Activated T-cell treated with anti-CD3 and anti-CD28 coated beads, Interleukin-2, amount 50 U/mL, for 72 hours (primary cell): ENCODE measurements at regions not wholly inside any gene's neighbourhood (a gene's known extent, or its start where the extent isn't known, plus 50 kb on each side); places are given as distances from the start of the nearest gene placed in this dataset.
"Not testable (repeated sequence)": the region's sequence is repeated elsewhere in the genome, so short reads cannot be mapped to it uniquely, and the experiment has no call there.

ENCODE experiments used
- ATAC-seq, 2 donors: fragments of 150-1000 bp; cut with Tn5 transposase; replicated peaks in 1 of 2; 2 replicates each; pipeline ENCODE4 v1.10.0; 2021; ENCODE audit warnings: moderate library complexity in 2 of 2, mild to moderate bottlenecking in 1 of 2
- DNase-seq, 2 donors: peaks; one replicate each; pipeline ENCODE4 v3.0.0; 2021 to 2022; ENCODE audit warnings: mixed read lengths in 1 of 2
- H3K27ac Mint-ChIP-seq: one replicate; pipeline ENCODE4 v1.8.0; 2022; ENCODE audit warnings: mild to moderate bottlenecking, moderate library complexity, mixed read lengths
- H3K27me3 Mint-ChIP-seq: one replicate; pipeline ENCODE4 v1.8.0; 2022; ENCODE audit warnings: low read depth, mixed read lengths
- H3K36me3 Mint-ChIP-seq, 2 donors: one replicate each; pipeline ENCODE4 v1.8.0; 2022; ENCODE audit warnings: mixed read lengths in 2 of 2, mild to moderate bottlenecking in 1 of 2; ENCODE audit not compliant: insufficient read depth in 2 of 2
- H3K4me1 Mint-ChIP-seq: one replicate; pipeline ENCODE4 v1.8.0; 2022; ENCODE audit warnings: low read depth, mixed read lengths
- H3K4me3 Mint-ChIP-seq, 2 donors: one replicate each; pipeline ENCODE4 v1.8.0; 2022; ENCODE audit warnings: mild to moderate bottlenecking in 2 of 2, mixed read lengths in 2 of 2, moderate library complexity in 2 of 2
- H3K9me3 Mint-ChIP-seq, 2 donors: one replicate each; pipeline ENCODE4 v1.8.0; 2022; ENCODE audit warnings: mixed read lengths in 2 of 2

DNA sequence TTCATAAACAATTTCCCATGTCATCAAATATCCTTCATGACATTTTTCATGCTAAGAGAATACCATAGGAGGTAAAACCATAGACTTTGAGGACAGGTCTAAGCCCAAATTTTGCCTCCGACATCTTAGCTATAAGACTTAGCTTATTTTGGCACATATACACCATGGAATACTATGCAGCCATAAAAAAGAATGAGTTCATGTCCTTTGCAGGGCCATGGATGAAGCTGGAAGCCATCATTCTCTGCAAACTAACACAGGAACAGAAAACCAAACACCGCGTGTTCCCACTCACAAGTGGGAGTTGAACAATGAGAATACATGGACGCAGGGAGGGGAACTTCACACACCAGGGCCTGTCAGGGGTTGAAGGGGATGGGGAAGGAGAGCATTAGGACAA, 220.0 kb upstream of the CAND1 start:
- H3K4me1 Mint-ChIP-seq, H3K4me3 Mint-ChIP-seq, H3K27ac Mint-ChIP-seq, H3K36me3 Mint-ChIP-seq, H3K9me3 Mint-ChIP-seq, H3K27me3 Mint-ChIP-seq, DNase-seq, ATAC-seq: not testable (repeated sequence)

GRCh38 chr12:67052981-67053380, 216.2 kb upstream of the CAND1 start:
- Mint-ChIP-seq H3K27me3 (no peaks in the 10 kb centered on the region), H3K9me3 (no peaks in the 10 kb centered on the region), H3K36me3 (no peaks in the 10 kb centered on the region), H3K27ac (no peak overlapping the region), H3K4me3 (no peak overlapping the region), H3K4me1 (no peaks in the 10 kb centered on the region)
- ATAC-seq: no peak
- no peak for DNase-seq

- no peaks in the 10 kb centered on the region for H3K27me3 Mint-ChIP-seq
- H3K9me3 Mint-ChIP-seq: no peaks in the 10 kb centered on the region
- H3K27ac Mint-ChIP-seq: no peak overlapping the region
- H3K4me1 Mint-ChIP-seq: no peaks in the 10 kb centered on the region
- no peak for ATAC-seq
- H3K4me3 Mint-ChIP-seq: no peak overlapping the region
- no peaks in the 10 kb centered on the region for H3K36me3 Mint-ChIP-seq
- DNase-seq: no peak
These were observed 212.8 kb upstream of the CAND1 start for GRCh38 chr12:67056329-67056728.

- no peaks in the 10 kb centered on the region for H3K9me3 Mint-ChIP-seq
- no peak for ATAC-seq
- no peak for DNase-seq
- H3K4me1 Mint-ChIP-seq: no peaks in the 10 kb centered on the region
- no peak overlapping the region for H3K4me3 Mint-ChIP-seq
- H3K27me3 Mint-ChIP-seq: peaks cover 5% of the 10 kb centered on the region
- H3K36me3 Mint-ChIP-seq: no peaks in the 10 kb centered on the region
- H3K27ac Mint-ChIP-seq: no peak overlapping the region
These were observed 212.1 kb upstream of the CAND1 start for GRCh38 chr12:67057072-67057471.

GRCh38 chr12:67062193-67062592, 207.0 kb upstream of the CAND1 start:
- Mint-ChIP-seq H3K9me3 (no peaks in the 10 kb centered on the region), H3K4me3 (no peak overlapping the region), H3K36me3 (no peaks in the 10 kb centered on the region), H3K4me1 (no peaks in the 10 kb centered on the region), H3K27me3 (peaks cover 26% of the 10 kb centered on the region), H3K27ac (no peak overlapping the region)
- ATAC-seq (no peak), DNase-seq (no peak)

DNA sequence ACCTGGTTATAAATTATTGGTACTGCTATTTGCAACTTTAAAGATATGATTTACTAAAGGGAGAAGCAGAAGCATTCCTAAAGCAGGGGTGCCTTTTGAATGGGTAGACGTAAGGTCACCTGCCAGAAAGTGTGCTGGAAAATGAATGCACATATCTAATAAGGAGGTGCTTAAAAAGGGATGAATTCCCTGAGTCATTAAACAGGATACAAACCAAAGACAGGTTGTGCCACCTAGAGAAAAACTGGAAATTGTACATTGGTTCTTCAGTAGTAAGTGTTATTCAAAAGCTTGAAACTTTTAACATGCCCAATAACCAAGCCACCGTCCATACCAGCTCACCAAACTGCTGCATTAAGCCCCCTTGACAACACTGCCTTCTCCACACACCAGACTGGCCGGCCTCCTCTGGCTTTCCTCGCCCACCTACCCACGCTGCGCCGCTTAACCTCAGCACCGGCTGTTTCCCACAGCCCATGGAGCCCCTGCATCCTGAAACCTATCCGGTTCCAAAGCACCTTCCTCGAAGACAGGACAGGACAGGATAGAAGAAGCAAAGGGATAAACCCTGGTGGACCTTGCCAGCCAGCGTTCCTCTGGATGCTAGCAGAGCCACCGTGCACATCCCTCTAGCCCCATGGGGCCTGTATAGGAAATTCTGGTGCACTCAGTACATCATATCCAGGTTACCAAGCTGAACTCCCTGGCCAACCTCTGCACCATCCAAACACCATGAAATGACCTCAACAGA, 201.5 kb upstream of the CAND1 start:
- no peak for ATAC-seq
- Mint-ChIP-seq H3K27ac (no peak overlapping the region), H3K27me3 (peaks cover 44% of the 10 kb centered on the region), H3K4me1 (peaks cover 22% of the 10 kb centered on the region), H3K4me3 (peak overlapping the region; percentile 79 to 83), H3K36me3 (peaks cover 0 to 2% of the 10 kb centered on the region in 2 donors), H3K9me3 (no peaks in the 10 kb centered on the region)
- no peak for DNase-seq

- ATAC-seq (peak; percentile 10 to 26), DNase-seq (peak; percentile 2 to 11)
- peaks cover 22% of the 10 kb centered on the region for H3K4me1 Mint-ChIP-seq
- peaks cover 49% of the 10 kb centered on the region for H3K27me3 Mint-ChIP-seq
- no peaks in the 10 kb centered on the region for H3K9me3 Mint-ChIP-seq
- H3K36me3 Mint-ChIP-seq: peaks cover 0 to 2% of the 10 kb centered on the region in 2 donors
- no peak overlapping the region for H3K27ac Mint-ChIP-seq
- peak overlapping the region; percentile 79 to 83 for H3K4me3 Mint-ChIP-seq
These were observed 200.9 kb upstream of the CAND1 start for GRCh38 chr12:67068204-67068731.

DNA sequence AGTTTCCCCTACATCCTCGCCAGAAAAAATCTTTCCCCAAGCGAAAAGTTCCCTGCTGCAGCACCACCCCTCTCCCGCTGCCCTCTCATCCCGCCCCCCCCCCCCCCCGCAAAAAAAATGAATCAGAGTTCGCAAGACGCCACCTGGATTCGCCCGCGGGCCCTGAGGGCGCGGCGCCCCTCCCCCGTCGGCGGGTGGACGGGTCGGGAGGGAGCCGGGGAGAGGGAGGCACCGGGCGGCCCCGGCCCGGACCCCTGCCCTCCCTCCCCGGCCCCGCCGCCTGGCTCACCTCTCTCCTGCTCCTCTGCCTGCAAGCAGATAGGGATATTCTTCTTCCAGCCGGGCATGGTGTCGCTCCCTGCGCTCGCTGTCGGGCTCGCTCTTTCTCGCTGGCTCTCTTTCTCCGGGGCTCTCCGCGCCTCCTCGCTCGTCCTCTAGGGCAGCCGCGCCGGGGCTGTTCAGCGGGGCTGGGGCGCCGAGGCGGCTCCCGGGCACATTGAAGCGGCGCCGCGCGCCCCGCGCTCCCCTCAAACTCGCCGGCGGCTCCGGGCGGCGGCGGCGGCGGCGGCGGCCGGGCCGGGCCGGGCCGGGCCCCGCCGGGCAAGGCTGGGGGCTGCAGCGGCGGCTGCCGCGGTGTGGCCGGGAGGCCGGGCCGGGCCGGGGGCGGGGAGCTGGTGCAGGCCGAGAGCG, 200.3 kb upstream of the CAND1 start:
- no peak overlapping the region for H3K27ac Mint-ChIP-seq

GRCh38 chr12:67069451-67070306, 199.5 kb upstream of the CAND1 start:
- H3K9me3 Mint-ChIP-seq: no peaks in the 10 kb centered on the region
- H3K4me1 Mint-ChIP-seq: peaks cover 22% of the 10 kb centered on the region
- DNase-seq (peak; percentile 31 to 49), ATAC-seq (peak; percentile 74 to 78)
- peaks cover 0 to 2% of the 10 kb centered on the region in 2 donors for H3K36me3 Mint-ChIP-seq
- peak overlapping the region; percentile 79 to 90 for H3K4me3 Mint-ChIP-seq
- H3K27ac Mint-ChIP-seq: no peak overlapping the region
- H3K27me3 Mint-ChIP-seq: peaks cover 61% of the 10 kb centered on the region

More for the DNA sequence above, 200.3 kb upstream of the CAND1 start:
- Mint-ChIP-seq H3K4me1 (peaks cover 22% of the 10 kb centered on the region), H3K4me3 (peak overlapping the region; percentile 88), H3K27me3 (peaks cover 55% of the 10 kb centered on the region), H3K9me3 (no peaks in the 10 kb centered on the region), H3K36me3 (peaks cover 0 to 2% of the 10 kb centered on the region in 2 donors)
- DNase-seq (peak; percentile 52 to 60), ATAC-seq (peak; percentile 64 to 72)

GRCh38 chr12:67070307-67070600, 198.9 kb upstream of the CAND1 start:
- H3K27me3 Mint-ChIP-seq: peaks cover 61% of the 10 kb centered on the region
- no peak overlapping the region for H3K27ac Mint-ChIP-seq
- peaks cover 0 to 2% of the 10 kb centered on the region in 2 donors for H3K36me3 Mint-ChIP-seq
- DNase-seq: peak in 1 of 2 donors; percentile 0
- peak in 1 of 2 donors; percentile 11 for ATAC-seq
- H3K9me3 Mint-ChIP-seq: no peaks in the 10 kb centered on the region
- H3K4me1 Mint-ChIP-seq: peaks cover 22% of the 10 kb centered on the region
- H3K4me3 Mint-ChIP-seq: peak overlapping the region; percentile 79 to 90

GRCh38 chr12:67070604-67071003, 198.6 kb upstream of the CAND1 start:
- no peak for DNase-seq
- ATAC-seq: no peak
- peaks cover 22% of the 10 kb centered on the region for H3K4me1 Mint-ChIP-seq
- H3K4me3 Mint-ChIP-seq: peak overlapping the region; percentile 79 to 90
- no peak overlapping the region for H3K27ac Mint-ChIP-seq
- peaks cover 0 to 2% of the 10 kb centered on the region in 2 donors for H3K36me3 Mint-ChIP-seq
- no peaks in the 10 kb centered on the region for H3K9me3 Mint-ChIP-seq
- peaks cover 63% of the 10 kb centered on the region for H3K27me3 Mint-ChIP-seq

DNA sequence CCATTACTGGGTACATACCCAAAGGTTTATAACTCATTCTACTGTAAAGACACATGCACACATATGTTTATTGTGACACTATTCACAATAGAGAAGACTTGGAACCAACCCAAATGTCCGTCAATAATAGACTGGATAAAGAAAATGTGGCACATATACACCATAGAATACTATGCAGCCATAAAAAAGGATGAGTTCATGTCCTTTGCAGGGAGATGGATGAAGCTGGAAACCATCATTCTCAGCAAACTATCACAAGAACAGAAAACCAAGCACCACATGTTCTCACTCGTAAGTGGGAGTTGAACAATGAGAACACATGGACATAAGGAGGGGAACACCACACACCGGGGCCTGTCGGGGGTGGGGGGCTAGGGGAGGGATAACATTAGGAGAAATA, 196.9 kb upstream of the CAND1 start:
- H3K4me1 Mint-ChIP-seq: peaks cover 30% of the 10 kb centered on the region
- not testable (repeated sequence) for H3K9me3 Mint-ChIP-seq, H3K27ac Mint-ChIP-seq, H3K36me3 Mint-ChIP-seq, DNase-seq, H3K4me3 Mint-ChIP-seq, ATAC-seq
- peaks cover 65% of the 10 kb centered on the region for H3K27me3 Mint-ChIP-seq

DNA sequence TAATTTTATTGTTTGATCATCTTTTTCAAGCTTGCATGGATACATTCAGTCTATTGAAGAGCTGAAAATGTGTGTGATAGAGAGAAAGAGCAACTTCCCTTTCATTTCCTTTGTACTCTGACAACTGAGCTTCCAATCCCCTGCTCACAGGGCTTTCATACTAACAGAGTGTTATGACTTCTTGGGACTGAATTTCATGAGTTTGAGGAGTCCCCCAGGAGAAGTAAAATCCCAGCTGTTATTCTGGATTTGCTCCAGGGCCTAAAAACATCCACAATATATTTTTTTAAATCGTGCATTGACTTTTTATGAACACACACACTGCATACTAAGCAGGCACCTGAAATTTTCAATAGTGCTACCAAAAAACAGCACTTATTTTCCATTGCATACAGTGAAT, 195.8 kb upstream of the CAND1 start:
- ATAC-seq (no peak), DNase-seq (no peak)
- peaks cover 24% of the 10 kb centered on the region for H3K4me1 Mint-ChIP-seq
- H3K36me3 Mint-ChIP-seq: peaks cover 0 to 2% of the 10 kb centered on the region in 2 donors
- H3K9me3 Mint-ChIP-seq: no peaks in the 10 kb centered on the region
- H3K27me3 Mint-ChIP-seq: peaks cover 55% of the 10 kb centered on the region
- H3K27ac Mint-ChIP-seq: no peak overlapping the region
- H3K4me3 Mint-ChIP-seq: no peak overlapping the region
